ENCODE measurements at regions not wholly inside any gene's neighbourhood (a gene's known extent, or its start where the extent isn't known, plus 50 kb on each side); places are given as distances from the start of the nearest gene placed in this dataset.
"Not testable (repeated sequence)": the region's sequence is repeated elsewhere in the genome, so short reads cannot be mapped to it uniquely, and the experiment has no call there.

GRCh38 chr9:24351258-24351657 is 194.4 kb downstream of the IZUMO3 start:
- no peak for DNase-seq (ENCODE audit: low spot score)

GRCh38 chr9:24342457-24342856 is 203.2 kb downstream of the IZUMO3 start:
- DNase-seq (ENCODE audit: low spot score), result no peak

GRCh38 chr9:24333629-24334028 is 212.1 kb downstream of the IZUMO3 start:
- DNase-seq (ENCODE audit: low spot score), result no peak

- DNase-seq (ENCODE audit: low spot score), result no peak
Measured at GRCh38 chr9:24298912-24299311, 246.8 kb downstream of the IZUMO3 start.

- no peak for DNase-seq (ENCODE audit: low spot score)
Measured at GRCh38 chr9:24297931-24298330, 247.8 kb downstream of the IZUMO3 start.

- DNase-seq (ENCODE audit: low spot score), result no peak
Measured at GRCh38 chr9:24296124-24296523, 249.6 kb downstream of the IZUMO3 start.

GRCh38 chr9:24293386-24293785 is 252.3 kb downstream of the IZUMO3 start:
- DNase-seq (ENCODE audit: low spot score), result no peak

GRCh38 chr9:24286761-24287160 is 258.9 kb downstream of the IZUMO3 start:
- no peak for DNase-seq (ENCODE audit: low spot score)

- DNase-seq (ENCODE audit: low spot score), result no peak
Measured at GRCh38 chr9:24258626-24259025, 287.1 kb downstream of the IZUMO3 start.

- DNase-seq (ENCODE audit: low spot score), result no peak
Measured at GRCh38 chr9:24257726-24258125, 288.0 kb downstream of the IZUMO3 start.

- peak; percentile 0 for DNase-seq (ENCODE audit: low spot score)
Measured at GRCh38 chr9:24245988-24246387, 299.7 kb downstream of the IZUMO3 start.

GRCh38 chr9:24242576-24242975 is 303.1 kb downstream of the IZUMO3 start:
- DNase-seq (ENCODE audit: low spot score), result no peak

- no peak for DNase-seq (ENCODE audit: low spot score)
Measured at GRCh38 chr9:24218656-24219055, 327.0 kb downstream of the IZUMO3 start.

GRCh38 chr9:24210641-24211040 is 335.1 kb downstream of the IZUMO3 start:
- DNase-seq (ENCODE audit: low spot score), result no peak

GRCh38 chr9:24189986-24190385 is 355.7 kb downstream of the IZUMO3 start:
- DNase-seq (ENCODE audit: low spot score), result no peak

GRCh38 chr9:24180572-24180971 is 354.5 kb upstream of the ELAVL2 start:
- DNase-seq (ENCODE audit: low spot score), result not testable (repeated sequence)

- no peak for DNase-seq (ENCODE audit: low spot score)
Measured at GRCh38 chr9:24144796-24145195, 318.8 kb upstream of the ELAVL2 start.

GRCh38 chr9:24135072-24135471 is 309.0 kb upstream of the ELAVL2 start:
- DNase-seq (ENCODE audit: low spot score), result not testable (repeated sequence)

GRCh38 chr9:24132244-24132643 is 306.2 kb upstream of the ELAVL2 start:
- DNase-seq (ENCODE audit: low spot score), result no peak

- no peak for DNase-seq (ENCODE audit: low spot score)
Measured at GRCh38 chr9:24127519-24127918, 301.5 kb upstream of the ELAVL2 start.

GRCh38 chr9:24118190-24118589 is 292.1 kb upstream of the ELAVL2 start:
- no peak for DNase-seq (ENCODE audit: low spot score)

GRCh38 chr9:24096756-24097155 is 270.7 kb upstream of the ELAVL2 start:
- no peak for DNase-seq (ENCODE audit: low spot score)

GRCh38 chr9:24095246-24095645 is 269.2 kb upstream of the ELAVL2 start:
- DNase-seq (ENCODE audit: low spot score), result no peak

- DNase-seq (ENCODE audit: low spot score), result no peak
Measured at GRCh38 chr9:24090566-24090965, 264.5 kb upstream of the ELAVL2 start.

GRCh38 chr9:24073666-24074065 is 247.6 kb upstream of the ELAVL2 start:
- DNase-seq (ENCODE audit: low spot score), result no peak

Data from SK-N-DZ (cell line).